ENCODE measurements at regions not wholly inside any gene's neighbourhood (a gene's known extent, or its start where the extent isn't known, plus 50 kb on each side); places are given as distances from the start of the nearest gene placed in this dataset.

- DNase-seq, result no peak
- in situ Hi-C loops (cut with HindIII; ENCODE audit: low pct_ligation_motif_present, low pct_unique_long_range_greater_than_20kb, low sequenced_read_pairs), result no loop called here
Observed at GRCh38 chr6:85396159-85396808, 53.6 kb upstream of the NT5E start.

GRCh38 chr6:85395746-85396145 is 54.1 kb upstream of the NT5E start:
- DNase-seq, result no peak
- in situ Hi-C loops (cut with HindIII; ENCODE audit: low pct_ligation_motif_present, low pct_unique_long_range_greater_than_20kb, low sequenced_read_pairs), result no loop called here

GRCh38 chr6:85394853-85395538 is 54.9 kb upstream of the NT5E start:
- DNase-seq, result no peak
- in situ Hi-C loops (cut with HindIII; ENCODE audit: low pct_ligation_motif_present, low pct_unique_long_range_greater_than_20kb, low sequenced_read_pairs), result no loop called here

- DNase-seq, result no peak
- in situ Hi-C loops (cut with HindIII; ENCODE audit: low pct_ligation_motif_present, low pct_unique_long_range_greater_than_20kb, low sequenced_read_pairs), result no loop called here
Observed at GRCh38 chr6:85394199-85394598, 55.7 kb upstream of the NT5E start.

- in situ Hi-C loops (cut with HindIII; ENCODE audit: low pct_ligation_motif_present, low pct_unique_long_range_greater_than_20kb, low sequenced_read_pairs), result no loop called here
- no peak for DNase-seq
Observed at GRCh38 chr6:85392379-85392778, 57.5 kb upstream of the NT5E start.

DNA sequence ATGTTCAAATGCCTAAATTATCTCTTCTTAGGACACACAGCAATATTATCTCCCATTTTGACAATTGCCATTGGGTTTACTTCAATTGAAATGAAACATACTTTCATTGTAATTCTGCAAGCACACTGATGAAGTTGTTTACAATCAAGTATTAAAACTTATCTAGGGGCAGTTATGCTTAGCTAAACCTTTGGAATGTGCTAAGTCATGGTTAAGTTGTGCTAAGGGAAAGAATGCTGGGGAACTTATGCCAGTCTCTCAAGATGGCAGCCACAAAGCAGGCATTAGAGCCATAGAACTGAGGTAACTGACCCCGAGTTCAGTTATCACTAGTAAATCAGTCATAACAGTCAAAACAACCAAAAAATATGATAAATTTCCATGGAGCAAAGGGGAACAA is 59.1 kb upstream of the NT5E start:
- peak; percentile 62 for DNase-seq
- in situ Hi-C loops (cut with HindIII; ENCODE audit: low pct_ligation_motif_present, low pct_unique_long_range_greater_than_20kb, low sequenced_read_pairs), result no loop called here

- DNase-seq, result peak; percentile 84
- in situ Hi-C loops (cut with HindIII; ENCODE audit: low pct_ligation_motif_present, low pct_unique_long_range_greater_than_20kb, low sequenced_read_pairs), result no loop called here
Observed at GRCh38 chr6:85390105-85390728, 59.7 kb upstream of the NT5E start.

DNA sequence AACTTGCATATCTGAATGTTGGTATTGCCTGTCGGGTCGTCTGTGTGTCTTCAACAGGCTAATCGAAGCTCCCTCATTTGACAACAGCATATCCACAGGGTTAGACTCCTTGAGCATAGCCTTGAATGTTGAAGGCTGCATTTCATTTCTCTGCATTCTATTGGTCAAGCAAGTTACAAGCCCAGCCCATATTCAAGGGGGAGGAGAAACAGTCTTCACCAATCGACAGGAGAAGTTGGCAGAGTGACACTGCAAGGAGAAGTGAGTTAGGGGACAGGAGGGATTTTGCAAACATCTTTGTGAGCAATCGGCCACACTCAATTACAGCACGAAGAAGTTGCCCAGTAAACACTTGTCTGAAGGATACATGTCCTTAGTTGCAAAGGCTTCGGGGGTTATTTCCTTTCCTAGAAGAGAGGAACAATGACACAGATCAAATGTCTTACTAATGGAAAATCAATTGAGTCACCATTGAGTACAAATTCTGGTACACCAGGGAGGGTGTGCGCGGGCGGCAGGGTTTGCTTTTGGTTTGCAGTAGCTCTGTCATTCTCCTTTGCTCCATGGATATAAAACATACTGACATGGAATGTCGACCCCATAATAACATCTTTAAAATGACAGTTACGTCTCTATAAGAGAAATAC is 60.6 kb upstream of the NT5E start:
- in situ Hi-C loops (cut with HindIII; ENCODE audit: low pct_ligation_motif_present, low pct_unique_long_range_greater_than_20kb, low sequenced_read_pairs), result no loop called here
- DNase-seq, result no peak

DNA sequence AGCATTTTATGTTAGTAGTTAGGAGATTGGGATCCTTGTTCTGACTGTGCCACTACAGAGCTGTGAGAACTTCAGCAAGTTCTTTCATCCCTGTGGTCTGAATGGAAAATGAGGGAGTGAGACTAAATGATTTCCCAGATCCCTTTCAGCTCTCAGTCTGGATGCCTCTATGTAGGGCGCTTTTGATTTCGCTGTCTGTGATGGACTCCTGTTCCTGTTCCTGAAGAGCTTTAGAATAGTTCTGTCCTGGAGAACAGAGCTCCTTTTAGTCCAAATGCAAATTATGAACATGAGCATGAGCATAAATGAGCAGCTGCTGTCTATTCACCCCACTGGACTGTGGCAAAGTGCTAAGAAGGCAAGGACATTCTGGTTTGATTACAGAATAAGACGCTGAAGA is 61.4 kb upstream of the NT5E start:
- no peak for DNase-seq

DNA sequence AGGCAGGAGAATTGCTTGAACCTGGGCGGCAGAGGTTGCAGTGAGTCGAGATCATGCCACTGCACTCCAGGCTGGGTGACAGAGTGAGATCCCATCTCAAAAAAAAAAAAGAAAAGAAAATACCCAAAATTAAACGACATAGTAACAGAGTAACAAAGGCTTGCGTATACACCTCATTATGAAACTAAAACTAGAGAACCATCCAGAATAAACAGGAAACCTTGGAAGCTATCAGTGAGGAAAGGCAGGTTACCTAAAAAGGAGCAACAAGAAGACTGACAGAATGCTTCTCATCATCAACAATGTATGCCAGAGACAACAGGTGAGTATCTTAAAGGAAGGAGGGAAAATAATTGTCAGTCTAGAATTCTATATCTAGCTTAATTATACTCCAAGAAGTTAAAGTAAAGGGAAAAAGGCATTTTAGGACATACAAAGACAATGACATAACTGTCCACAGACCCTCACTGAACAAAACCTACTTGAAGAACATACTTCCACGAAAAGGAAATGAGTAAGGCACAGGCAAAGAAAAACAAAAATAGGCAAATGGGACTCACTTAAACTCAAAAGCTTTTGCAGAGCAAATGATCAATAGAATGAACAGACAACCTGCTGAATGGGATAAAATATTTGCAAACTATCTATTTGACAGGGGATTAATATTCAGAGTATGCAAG is 64.1 kb upstream of the NT5E start:
- in situ Hi-C loops (cut with HindIII; ENCODE audit: low pct_ligation_motif_present, low pct_unique_long_range_greater_than_20kb, low sequenced_read_pairs), result no loop called here
- no peak for DNase-seq

More for the DNA sequence above, 61.4 kb upstream of the NT5E start:
- in situ Hi-C loops (cut with HindIII; ENCODE audit: low pct_ligation_motif_present, low pct_unique_long_range_greater_than_20kb, low sequenced_read_pairs), result no loop called here

GRCh38 chr6:85383042-85383441 is 66.8 kb upstream of the NT5E start:
- in situ Hi-C loops (cut with HindIII; ENCODE audit: low pct_ligation_motif_present, low pct_unique_long_range_greater_than_20kb, low sequenced_read_pairs), result no loop called here
- DNase-seq, result no peak

DNA sequence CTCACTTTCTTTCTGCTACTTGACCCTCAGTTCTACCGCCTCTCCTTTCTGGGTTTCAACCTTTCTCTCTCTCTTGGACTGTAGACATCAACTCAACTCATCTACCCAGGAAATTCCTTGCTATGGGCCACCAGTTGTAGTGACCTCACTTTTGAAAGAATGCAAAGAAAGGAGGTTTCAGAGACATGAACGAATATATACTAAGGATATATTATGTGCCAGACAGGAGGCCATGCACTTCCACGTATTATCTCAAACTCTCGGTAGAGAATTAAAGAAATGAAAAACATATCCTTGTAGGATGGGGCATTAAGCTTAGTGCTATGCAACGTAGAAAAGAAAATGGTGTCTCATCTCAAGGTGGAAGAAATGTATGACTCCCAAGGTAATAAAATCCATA is 67.3 kb upstream of the NT5E start:
- no peak for DNase-seq
- in situ Hi-C loops (cut with HindIII; ENCODE audit: low pct_ligation_motif_present, low pct_unique_long_range_greater_than_20kb, low sequenced_read_pairs), result no loop called here

GRCh38 chr6:85372915-85373270 is 77.0 kb upstream of the NT5E start:
- in situ Hi-C loops (cut with HindIII; ENCODE audit: low pct_ligation_motif_present, low pct_unique_long_range_greater_than_20kb, low sequenced_read_pairs), result no loop called here
- no peak for DNase-seq

DNA sequence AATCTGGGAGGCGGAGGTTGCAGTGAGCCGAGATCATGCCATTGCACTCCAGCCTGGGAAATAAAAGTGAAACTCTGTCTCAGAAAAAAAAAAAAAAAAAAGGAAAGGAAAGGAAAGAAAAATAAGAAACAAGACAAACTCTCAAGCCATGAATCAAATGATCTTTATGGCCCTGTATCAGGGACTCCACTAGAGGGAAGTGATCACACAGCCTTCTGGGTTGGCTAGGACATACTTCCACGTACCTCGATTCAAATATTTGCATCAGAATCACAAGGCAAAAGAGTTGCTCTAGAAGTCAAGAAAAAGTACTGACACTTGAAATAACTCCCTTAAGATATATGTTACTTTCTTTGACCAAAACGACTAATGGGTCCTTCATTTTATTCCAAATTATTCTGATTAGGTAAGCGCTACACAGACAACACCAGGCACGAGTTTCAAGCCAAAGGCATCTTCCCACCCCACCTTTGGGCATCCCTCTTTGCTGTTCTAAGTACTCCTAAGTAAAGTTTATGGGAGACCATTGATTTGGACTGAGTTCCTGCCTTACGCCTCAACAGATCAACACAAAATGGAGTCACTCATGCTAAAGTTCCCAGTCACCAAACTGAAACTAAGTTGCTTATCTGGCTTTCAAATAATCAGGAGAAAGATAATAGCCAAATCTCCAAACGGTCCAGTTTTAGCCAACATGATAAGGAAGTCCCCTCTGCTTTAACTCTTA is 77.5 kb upstream of the NT5E start:
- DNase-seq, result no peak
- in situ Hi-C loops (cut with HindIII; ENCODE audit: low pct_ligation_motif_present, low pct_unique_long_range_greater_than_20kb, low sequenced_read_pairs), result no loop called here

DNA sequence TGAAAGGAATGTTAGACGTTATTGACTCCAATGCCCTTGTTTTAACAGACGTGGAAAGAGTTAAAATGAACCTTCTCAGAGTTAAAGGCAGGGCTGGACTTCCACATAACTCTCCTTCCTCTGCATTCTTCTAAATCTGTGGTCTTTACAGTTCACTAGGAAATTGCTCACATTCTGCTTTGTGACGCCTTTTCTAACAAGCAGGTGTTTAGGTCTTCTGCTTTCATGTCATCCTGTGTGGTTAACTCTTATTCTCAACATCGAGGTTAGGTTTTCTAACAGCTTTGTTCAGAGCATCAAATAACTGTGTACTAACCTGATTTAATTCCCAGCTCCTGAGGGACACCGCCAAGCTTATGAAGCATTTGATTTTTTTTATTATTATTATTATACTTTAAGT is 81.3 kb upstream of the NT5E start:
- in situ Hi-C loops (cut with HindIII; ENCODE audit: low pct_ligation_motif_present, low pct_unique_long_range_greater_than_20kb, low sequenced_read_pairs), result no loop called here
- no peak for DNase-seq

DNA sequence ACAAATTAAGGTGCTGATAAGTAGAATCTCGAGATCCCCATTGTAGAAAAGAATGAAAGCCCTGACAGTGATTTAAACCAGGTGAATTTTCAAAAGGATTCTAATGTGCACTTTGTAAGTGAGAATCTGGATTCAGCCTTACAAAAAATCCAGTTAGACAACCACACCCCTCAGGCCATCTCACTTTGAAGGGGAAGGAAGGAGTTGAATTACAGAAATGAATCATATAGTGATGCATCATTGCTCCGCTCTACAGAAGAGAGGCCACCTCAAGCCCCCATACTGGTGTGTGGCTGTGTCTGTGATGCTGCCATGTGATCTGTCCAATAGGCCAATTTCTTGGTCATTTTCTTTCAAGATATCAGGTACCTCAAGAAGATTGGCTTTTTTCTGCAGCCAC is 85.5 kb upstream of the NT5E start:
- in situ Hi-C loops (cut with HindIII; ENCODE audit: low pct_ligation_motif_present, low pct_unique_long_range_greater_than_20kb, low sequenced_read_pairs), result no loop called here
- DNase-seq, result no peak

DNA sequence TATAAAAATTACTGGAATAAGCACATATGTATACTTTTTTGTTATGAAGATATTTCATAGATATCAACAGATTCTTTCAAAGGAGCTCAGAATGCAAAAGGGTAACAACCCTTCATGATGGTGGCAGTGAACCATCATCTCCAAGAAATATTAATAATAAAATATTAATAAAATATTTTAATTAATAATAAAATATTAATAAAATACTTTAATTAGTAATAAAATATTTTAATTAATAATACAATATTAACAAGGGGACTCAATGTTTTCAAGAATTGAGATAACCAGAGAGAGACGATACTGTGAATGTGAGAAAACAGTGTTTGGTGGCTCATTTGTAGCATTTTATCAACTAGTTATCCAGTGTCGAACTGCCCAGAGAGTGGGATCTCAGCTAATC is 86.0 kb upstream of the NT5E start:
- no peak for DNase-seq
- in situ Hi-C loops (cut with HindIII; ENCODE audit: low pct_ligation_motif_present, low pct_unique_long_range_greater_than_20kb, low sequenced_read_pairs), result no loop called here

GRCh38 chr6:85362652-85363310 is 87.1 kb upstream of the NT5E start:
- DNase-seq, result no peak
- in situ Hi-C loops (cut with HindIII; ENCODE audit: low pct_ligation_motif_present, low pct_unique_long_range_greater_than_20kb, low sequenced_read_pairs), result no loop called here
